Peyer's patch (tissue), 4 donors: ENCODE measurements at regions not wholly inside any gene's neighbourhood (a gene's known extent, or its start where the extent isn't known, plus 50 kb on each side); places are given as distances from the start of the nearest gene placed in this dataset.

Source experiments
- CTCF ChIP-seq, 6 experiments: fragments of 450-650 bp in 4 of 6; fragments of 200-600 bp in 2 of 6; sonication (generic) in 1 of 6; IDR thresholded peaks; one replicate each; pipeline ENCODE4 v1.5.1; 2017 to 2019; ENCODE audit warnings: antibody characterized with exemption in 6 of 6, mild to moderate bottlenecking in 3 of 6, moderate library complexity in 1 of 6
- POLR2A ChIP-seq, 2 donors: fragments of 450-650 bp; IDR thresholded peaks; one replicate each; pipeline ENCODE4 v1.5.1; 2017; ENCODE audit warnings: antibody characterized with exemption in 2 of 2, mild to moderate bottlenecking in 2 of 2, moderate library complexity in 2 of 2

- TF ChIP-seq CTCF (IDR thresholded peaks at IDR 0.05) (no peak), POLR2A (IDR thresholded peaks at IDR 0.05) (no peak)
Observed at GRCh38 chr12:65665817-65666216, 158.5 kb upstream of the HMGA2 start.
